H9 (cell line): ENCODE measurements at regions not wholly inside any gene's neighbourhood (a gene's known extent, or its start where the extent isn't known, plus 50 kb on each side); places are given as distances from the start of the nearest gene placed in this dataset.

Experiments used
- DNase-seq: peaks from one replicate; pipeline ENCODE4 v3.0.0-alpha.2; 2017
- H2AFZ ChIP-seq: one replicate; pipeline ENCODE4 v1.6.1; 2013; ENCODE audit warnings: mild to moderate bottlenecking, low read length, control low read depth, moderate library complexity
- H2AK5ac ChIP-seq: 2 replicates; pipeline ENCODE4 v1.6.1; 2013; ENCODE audit warnings: low read length, control low read depth, mixed read lengths; ENCODE audit not compliant: insufficient read length
- H2BK120ac ChIP-seq: one replicate; pipeline ENCODE4 v1.6.1; 2013; ENCODE audit warnings: low read depth, mild to moderate bottlenecking, low read length, control low read depth, inconsistent platforms; ENCODE audit not compliant: poor library complexity, severe bottlenecking
- H2BK12ac ChIP-seq: 2 replicates; pipeline ENCODE4 v1.6.1; 2013; ENCODE audit warnings: low read length, control low read depth, mixed read lengths, low read depth; ENCODE audit not compliant: insufficient read length
- H2BK15ac ChIP-seq: 2 replicates; pipeline ENCODE4 v1.6.1; 2013; ENCODE audit warnings: low read depth, low read length, control low read depth
- H2BK20ac ChIP-seq: one replicate; pipeline ENCODE4 v1.6.1; 2013; ENCODE audit warnings: low read depth, mild to moderate bottlenecking, low read length, control low read depth, inconsistent platforms; ENCODE audit not compliant: poor library complexity, severe bottlenecking
- H2BK5ac ChIP-seq: 2 replicates; pipeline ENCODE4 v1.6.1; 2013; ENCODE audit warnings: low read length, control low read depth, mixed read lengths; ENCODE audit not compliant: insufficient read length
- H3K14ac ChIP-seq: 2 replicates; pipeline ENCODE4 v1.6.1; 2013; ENCODE audit warnings: low read length, control low read depth; ENCODE audit not compliant: insufficient read depth
- H3K18ac ChIP-seq: 2 replicates; pipeline ENCODE4 v1.6.1; 2013; ENCODE audit warnings: low read depth, mild to moderate bottlenecking, mixed read lengths, low read length, control low read depth; ENCODE audit not compliant: insufficient read length
- H3K23ac ChIP-seq: 2 replicates; pipeline ENCODE4 v1.6.1; 2013; ENCODE audit warnings: low read length, control low read depth, mixed read lengths, low read depth; ENCODE audit not compliant: insufficient read length
- H3K23me2 ChIP-seq: 2 replicates; pipeline ENCODE4 v1.6.1; 2013; ENCODE audit warnings: low read depth, mild to moderate bottlenecking, mixed read lengths, low read length, control low read depth; ENCODE audit not compliant: insufficient read length, poor library complexity, severe bottlenecking
- H3K27ac ChIP-seq: 2 replicates; pipeline ENCODE4 v1.5.1; 2013; ENCODE audit warnings: low read length, control low read depth, mixed read lengths, low read depth; ENCODE audit not compliant: insufficient read length
- H3K27me3 ChIP-seq: 2 replicates; pipeline ENCODE4 v1.6.1; 2013; ENCODE audit warnings: low read length, control low read depth, inconsistent platforms; ENCODE audit not compliant: insufficient read depth
- H3K4ac ChIP-seq: 2 replicates; pipeline ENCODE4 v1.6.1; 2013; ENCODE audit warnings: low read depth, mild to moderate bottlenecking, control low read depth, inconsistent platforms, low read length, moderate library complexity
- H3K4me1 ChIP-seq: 2 replicates; pipeline ENCODE4 v1.6.1; 2013; ENCODE audit warnings: low read length, control low read depth, inconsistent platforms; ENCODE audit not compliant: insufficient read depth
- H3K4me2 ChIP-seq: 2 replicates; pipeline ENCODE4 v1.6.1; 2013; ENCODE audit warnings: low read length, control low read depth, mixed read lengths; ENCODE audit not compliant: insufficient read length, insufficient read depth
- H3K56ac ChIP-seq: 2 replicates; pipeline ENCODE4 v1.6.1; 2013; ENCODE audit warnings: low read depth, mild to moderate bottlenecking, mixed read lengths, low read length, control low read depth; ENCODE audit not compliant: insufficient read length
- H3K79me1 ChIP-seq: 2 replicates; pipeline ENCODE4 v1.6.1; 2013; ENCODE audit warnings: low read depth, mild to moderate bottlenecking, moderate library complexity, low read length, control low read depth, inconsistent platforms; ENCODE audit not compliant: insufficient read depth, poor library complexity, severe bottlenecking
- H3K79me2 ChIP-seq: 2 replicates; pipeline ENCODE4 v1.6.1; 2013; ENCODE audit warnings: low read length, control low read depth, inconsistent platforms; ENCODE audit not compliant: insufficient read depth
- H3K9ac ChIP-seq: 2 replicates; pipeline ENCODE4 v1.6.1; 2013; ENCODE audit warnings: low read length, control low read depth, mixed read lengths; ENCODE audit not compliant: insufficient read length; ENCODE audit errors: extremely low read depth
- H3K9me3 ChIP-seq: one replicate; pipeline ENCODE4 v1.6.1; 2013; ENCODE audit warnings: low read depth, low read length, inconsistent platforms; ENCODE audit not compliant: control insufficient read depth
- H3T11ph ChIP-seq: one replicate; pipeline ENCODE4 v1.6.1; 2013; ENCODE audit warnings: mild to moderate bottlenecking, low read length, control low read depth, inconsistent platforms
- H4K20me1 ChIP-seq: one replicate; pipeline ENCODE4 v1.6.1; 2013; ENCODE audit not compliant: control insufficient read depth, insufficient read length, insufficient read depth
- H4K5ac ChIP-seq: 2 replicates; pipeline ENCODE4 v1.6.1; 2013; ENCODE audit warnings: low read depth, mild to moderate bottlenecking, mixed read lengths, low read length, control low read depth; ENCODE audit not compliant: insufficient read length
- H4K8ac ChIP-seq: replicated peaks from 2 replicates; pipeline ENCODE4 v1.6.1; 2013; ENCODE audit warnings: low read length, control low read depth, mixed read lengths, low read depth; ENCODE audit not compliant: insufficient read length
- H4K91ac ChIP-seq: 2 replicates; pipeline ENCODE4 v1.6.1; 2013; ENCODE audit warnings: low read depth, mild to moderate bottlenecking, moderate library complexity, mixed read lengths, low read length, control low read depth; ENCODE audit not compliant: insufficient read length
- H3K27ac Mint-ChIP-seq, 3 experiments: 2 replicates in 2 of 3; 3 replicates in 1 of 3; pipeline ENCODE4 v1.8.0; 2020 to 2021; ENCODE audit warnings: mixed read lengths in 3 of 3, mild to moderate bottlenecking in 1 of 3, moderate library complexity in 1 of 3
- H3K27me3 Mint-ChIP-seq: 2 replicates; pipeline ENCODE4 v1.8.0; 2021; ENCODE audit warnings: low read depth, mild to moderate bottlenecking, moderate library complexity, mixed read lengths
- H3K36me3 Mint-ChIP-seq, 3 experiments: 2 replicates in 2 of 3; 3 replicates in 1 of 3; pipeline ENCODE4 v1.8.0; 2020 to 2021; ENCODE audit warnings: low read depth in 3 of 3, mixed read lengths in 3 of 3; ENCODE audit not compliant: insufficient read depth in 1 of 3
- H3K4me1 Mint-ChIP-seq, 2 experiments: 2 replicates each; pipeline ENCODE4 v1.8.0; 2020; ENCODE audit warnings: mixed read lengths in 2 of 2
- H3K4me3 Mint-ChIP-seq, 2 experiments: 2 replicates in 1 of 2; 3 replicates in 1 of 2; pipeline ENCODE4 v1.8.0; 2020 to 2021; ENCODE audit warnings: mild to moderate bottlenecking in 2 of 2, mixed read lengths in 2 of 2, moderate library complexity in 1 of 2
- H3K9me3 Mint-ChIP-seq, 2 experiments: 2 replicates in 1 of 2; 3 replicates in 1 of 2; pipeline ENCODE4 v1.8.0; 2020; ENCODE audit warnings: mild to moderate bottlenecking in 2 of 2, mixed read lengths in 2 of 2, moderate library complexity in 1 of 2
- WGBS: extraction: QIAGEN DNeasy Blood & Tissue Kit; methylation state at CpG from one replicate; pipeline ENCODE4 v1.1.7; 2013; ENCODE audit warnings: missing lambda C conversion rate, low lambda C conversion rate, mixed read lengths; ENCODE audit not compliant: insufficient read length; ENCODE audit errors: extremely low coverage; 5-methylcytosine and 5-hydroxymethylcytosine counted together
- TF ChIP-seq, protein P1 (sequence below): fragments of 200-600 bp; sonication (generic); conservative IDR thresholded peaks from 3 replicates; pipeline ENCODE4 v1.8.0; 2021; ENCODE audit warnings: antibody characterized with exemption, mild to moderate bottlenecking

DNA sequence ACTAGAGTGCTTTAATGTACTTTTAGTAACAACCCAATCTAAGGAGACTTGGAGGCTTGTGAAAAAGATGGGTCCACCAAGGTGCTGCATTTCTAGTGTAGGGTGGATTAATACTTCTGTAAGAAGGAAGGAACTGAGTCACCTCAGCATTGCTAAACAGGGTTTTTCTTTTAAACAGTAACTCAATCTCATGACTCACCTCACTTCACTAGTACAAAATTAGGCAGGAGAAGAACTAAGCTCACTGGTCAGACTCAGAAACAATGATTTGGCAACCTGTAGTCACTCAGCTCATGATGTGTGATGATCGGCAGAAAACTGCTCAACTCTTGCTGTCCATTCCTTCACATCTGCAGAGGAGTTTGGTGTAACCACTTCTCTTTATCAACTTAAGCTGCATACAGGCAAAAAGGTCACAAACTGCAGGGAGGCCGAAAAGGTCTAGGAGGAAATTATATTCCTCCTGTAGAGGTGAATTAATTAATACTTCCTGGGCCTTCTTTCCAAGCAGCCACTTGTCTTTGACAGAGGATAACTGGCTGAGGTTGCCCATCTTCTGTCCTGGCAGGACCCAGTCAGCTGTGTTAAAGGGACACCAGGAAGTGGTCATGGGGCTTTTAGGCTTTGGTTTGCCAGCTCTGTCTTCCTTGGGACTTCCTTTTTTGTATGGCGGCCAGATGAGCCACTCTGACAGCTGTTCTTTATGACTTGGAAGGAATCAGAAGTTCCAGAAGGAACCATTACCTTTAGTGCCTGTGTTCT is 466.9 kb downstream of the FUT8 start:
- H3K9me3 Mint-ChIP-seq = peaks cover 4 to 5% of the 10 kb centered on the region in 2 experiments; a peak in 4 of 5 replicates
- H3K27me3 Mint-ChIP-seq = no peaks in the 10 kb centered on the region
- H3K79me1 ChIP-seq = no peaks in the 10 kb centered on the region
- no peaks in the 10 kb centered on the region for H3K23me2 ChIP-seq
- TF ChIP-seq, protein P1, sequence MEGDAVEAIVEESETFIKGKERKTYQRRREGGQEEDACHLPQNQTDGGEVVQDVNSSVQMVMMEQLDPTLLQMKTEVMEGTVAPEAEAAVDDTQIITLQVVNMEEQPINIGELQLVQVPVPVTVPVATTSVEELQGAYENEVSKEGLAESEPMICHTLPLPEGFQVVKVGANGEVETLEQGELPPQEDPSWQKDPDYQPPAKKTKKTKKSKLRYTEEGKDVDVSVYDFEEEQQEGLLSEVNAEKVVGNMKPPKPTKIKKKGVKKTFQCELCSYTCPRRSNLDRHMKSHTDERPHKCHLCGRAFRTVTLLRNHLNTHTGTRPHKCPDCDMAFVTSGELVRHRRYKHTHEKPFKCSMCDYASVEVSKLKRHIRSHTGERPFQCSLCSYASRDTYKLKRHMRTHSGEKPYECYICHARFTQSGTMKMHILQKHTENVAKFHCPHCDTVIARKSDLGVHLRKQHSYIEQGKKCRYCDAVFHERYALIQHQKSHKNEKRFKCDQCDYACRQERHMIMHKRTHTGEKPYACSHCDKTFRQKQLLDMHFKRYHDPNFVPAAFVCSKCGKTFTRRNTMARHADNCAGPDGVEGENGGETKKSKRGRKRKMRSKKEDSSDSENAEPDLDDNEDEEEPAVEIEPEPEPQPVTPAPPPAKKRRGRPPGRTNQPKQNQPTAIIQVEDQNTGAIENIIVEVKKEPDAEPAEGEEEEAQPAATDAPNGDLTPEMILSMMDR = no peak
- H3K27ac Mint-ChIP-seq = no peak overlapping the region
- no peak overlapping the region for H3K4me2 ChIP-seq
- no peak overlapping the region for H2BK5ac ChIP-seq
- no peak overlapping the region for H4K5ac ChIP-seq
- H3K9me3 ChIP-seq = no peaks in the 10 kb centered on the region
- no peak overlapping the region for H2AFZ ChIP-seq
- no peaks in the 10 kb centered on the region for H3K27me3 ChIP-seq
- no peak overlapping the region for H2BK12ac ChIP-seq
- no peak overlapping the region for H2BK15ac ChIP-seq
- H3K79me2 ChIP-seq = no peaks in the 10 kb centered on the region
- H4K20me1 ChIP-seq = no peaks in the 10 kb centered on the region
- no peaks in the 10 kb centered on the region for H3K4me1 Mint-ChIP-seq
- no peak overlapping the region for H3T11ph ChIP-seq
- H3K27ac ChIP-seq = no peak overlapping the region
- no peak overlapping the region for H2BK120ac ChIP-seq
- no peak overlapping the region for H3K14ac ChIP-seq
- H3K56ac ChIP-seq = no peak overlapping the region
- no peak for DNase-seq
- no peak overlapping the region for H3K4me3 Mint-ChIP-seq
- H4K91ac ChIP-seq = no peak overlapping the region
- no CpG with 5 or more reads among the region's 3 CpGs for WGBS
- no peaks in the 10 kb centered on the region for H3K4me1 ChIP-seq
- H3K4ac ChIP-seq = no peak overlapping the region
- H3K36me3 Mint-ChIP-seq = peaks cover 0 to 4% (median 0%) of the 10 kb centered on the region in 3 experiments; a peak in 2 of 7 replicates
- H2AK5ac ChIP-seq = no peak overlapping the region
- no peak overlapping the region for H3K9ac ChIP-seq
- no peak overlapping the region for H3K18ac ChIP-seq
- no peak overlapping the region for H3K23ac ChIP-seq
- no peak overlapping the region for H4K8ac ChIP-seq
- H2BK20ac ChIP-seq = no peak overlapping the region
